Adipocyte (in vitro differentiated cells): ENCODE measurements at regions not wholly inside any gene's neighbourhood (a gene's known extent, or its start where the extent isn't known, plus 50 kb on each side); places are given as distances from the start of the nearest gene placed in this dataset.
"Not testable (repeated sequence)": the region's sequence is repeated elsewhere in the genome, so short reads cannot be mapped to it uniquely, and the experiment has no call there.

Experiments
- DNase-seq: peaks from one replicate; pipeline ENCODE4 v3.0.0-alpha.2; 2015; ENCODE audit warnings: low read depth
- H3K27me3 ChIP-seq: replicated peaks from 2 replicates; pipeline ENCODE4 v1.7.0; 2013; ENCODE audit warnings: mild to moderate bottlenecking, low read length, moderate library complexity; ENCODE audit not compliant: control insufficient read depth, insufficient read depth
- H3K36me3 ChIP-seq: 2 replicates; pipeline ENCODE4 v1.7.0; 2013; ENCODE audit warnings: low read length, mild to moderate bottlenecking, moderate library complexity; ENCODE audit not compliant: control insufficient read depth, insufficient read depth, severe bottlenecking
- H3K4me1 ChIP-seq: 2 replicates; pipeline ENCODE4 v1.7.0; 2013; ENCODE audit warnings: mild to moderate bottlenecking, low read length, moderate library complexity; ENCODE audit not compliant: control insufficient read depth, insufficient read depth
- H3K4me3 ChIP-seq: 2 replicates; pipeline ENCODE4 v1.7.0; 2013; ENCODE audit warnings: mild to moderate bottlenecking, low read length, moderate library complexity
- H3K9ac ChIP-seq: 2 replicates; pipeline ENCODE4 v1.7.0; 2013; ENCODE audit warnings: mild to moderate bottlenecking, low read length, moderate library complexity
- H3K9me3 ChIP-seq: 2 replicates; pipeline ENCODE4 v1.7.0; 2013; ENCODE audit warnings: mild to moderate bottlenecking, low read length, moderate library complexity; ENCODE audit not compliant: control insufficient read depth

- H3K9me3 ChIP-seq, H3K4me1 ChIP-seq, H3K9ac ChIP-seq, H3K36me3 ChIP-seq, DNase-seq, H3K4me3 ChIP-seq, H3K27me3 ChIP-seq: not testable (repeated sequence)
Measured at GRCh38 chr5:28287021-28287420, 1248.6 kb upstream of the CDH9 start.

GRCh38 chr5:28286566-28286965 is 1248.2 kb upstream of the CDH9 start:
- H3K4me3 ChIP-seq: no peak overlapping the region

GRCh38 chr5:28284788-28285187 is 1246.4 kb upstream of the CDH9 start:
- Histone ChIP-seq H3K4me3 (no peak overlapping the region), H3K9me3 (no peaks in the 10 kb centered on the region), H3K27me3 (no peaks in the 10 kb centered on the region), H3K4me1 (no peaks in the 10 kb centered on the region), H3K36me3 (no peaks in the 10 kb centered on the region), H3K9ac (no peak overlapping the region)
- DNase-seq: peak; percentile 3

More at GRCh38 chr5:28286566-28286965, 1248.2 kb upstream of the CDH9 start:
- Histone ChIP-seq H3K9ac (no peak overlapping the region), H3K9me3 (no peaks in the 10 kb centered on the region), H3K27me3 (no peaks in the 10 kb centered on the region), H3K4me1 (no peaks in the 10 kb centered on the region), H3K36me3 (no peaks in the 10 kb centered on the region)
- no peak for DNase-seq

- DNase-seq: peak; percentile 70
- Histone ChIP-seq H3K36me3 (no peaks in the 10 kb centered on the region), H3K9me3 (no peaks in the 10 kb centered on the region), H3K9ac (no peak overlapping the region), H3K27me3 (no peaks in the 10 kb centered on the region), H3K4me3 (no peak overlapping the region), H3K4me1 (no peaks in the 10 kb centered on the region)
Measured at GRCh38 chr5:28281351-28281750, 1243.0 kb upstream of the CDH9 start.

- H3K4me1 ChIP-seq: no peaks in the 10 kb centered on the region
- H3K9ac ChIP-seq: no peak overlapping the region
- no peak overlapping the region for H3K4me3 ChIP-seq
- H3K27me3 ChIP-seq: no peaks in the 10 kb centered on the region
- DNase-seq: no peak
- no peaks in the 10 kb centered on the region for H3K36me3 ChIP-seq
- H3K9me3 ChIP-seq: no peaks in the 10 kb centered on the region
Measured at GRCh38 chr5:28275931-28276330, 1237.5 kb upstream of the CDH9 start.

- H3K9me3 ChIP-seq: no peaks in the 10 kb centered on the region
- DNase-seq: no peak
Measured at GRCh38 chr5:28269978-28270377, 1231.6 kb upstream of the CDH9 start.

GRCh38 chr5:28265877-28266276 is 1227.5 kb upstream of the CDH9 start:
- Histone ChIP-seq H3K27me3 (no peaks in the 10 kb centered on the region), H3K4me1 (no peaks in the 10 kb centered on the region), H3K4me3 (no peak overlapping the region), H3K9ac (no peak overlapping the region), H3K9me3 (no peaks in the 10 kb centered on the region), H3K36me3 (no peaks in the 10 kb centered on the region)
- DNase-seq: no peak

More at GRCh38 chr5:28269978-28270377, 1231.6 kb upstream of the CDH9 start:
- Histone ChIP-seq H3K36me3 (no peaks in the 10 kb centered on the region), H3K27me3 (no peaks in the 10 kb centered on the region), H3K4me3 (no peak overlapping the region), H3K9ac (no peak overlapping the region), H3K4me1 (no peaks in the 10 kb centered on the region)

GRCh38 chr5:28254846-28255245 is 1216.5 kb upstream of the CDH9 start:
- no peaks in the 10 kb centered on the region for H3K36me3 ChIP-seq
- H3K4me3 ChIP-seq: no peak overlapping the region
- H3K27me3 ChIP-seq: no peaks in the 10 kb centered on the region
- peaks cover 3% of the 10 kb centered on the region for H3K9me3 ChIP-seq
- H3K4me1 ChIP-seq: no peaks in the 10 kb centered on the region
- no peak for DNase-seq
- no peak overlapping the region for H3K9ac ChIP-seq

GRCh38 chr5:28253431-28253830 is 1215.0 kb upstream of the CDH9 start:
- Histone ChIP-seq H3K36me3 (no peaks in the 10 kb centered on the region), H3K4me1 (no peaks in the 10 kb centered on the region), H3K4me3 (no peak overlapping the region), H3K9me3 (peaks cover 3% of the 10 kb centered on the region), H3K9ac (no peak overlapping the region), H3K27me3 (no peaks in the 10 kb centered on the region)
- DNase-seq: no peak

GRCh38 chr5:28249771-28250415 is 1211.5 kb upstream of the CDH9 start:
- H3K36me3 ChIP-seq: no peaks in the 10 kb centered on the region
- DNase-seq: peak; percentile 1
- H3K27me3 ChIP-seq: no peaks in the 10 kb centered on the region
- H3K9me3 ChIP-seq: peaks cover 3% of the 10 kb centered on the region
- no peaks in the 10 kb centered on the region for H3K4me1 ChIP-seq
- H3K4me3 ChIP-seq: no peak overlapping the region
- H3K9ac ChIP-seq: no peak overlapping the region

GRCh38 chr5:28234356-28234968 is 1196.1 kb upstream of the CDH9 start:
- Histone ChIP-seq H3K27me3 (no peaks in the 10 kb centered on the region), H3K4me3 (no peak overlapping the region), H3K36me3 (no peaks in the 10 kb centered on the region), H3K9me3 (no peaks in the 10 kb centered on the region), H3K4me1 (no peaks in the 10 kb centered on the region), H3K9ac (no peak overlapping the region)
- no peak for DNase-seq

- no peaks in the 10 kb centered on the region for H3K4me1 ChIP-seq
- no peaks in the 10 kb centered on the region for H3K27me3 ChIP-seq
- H3K9ac ChIP-seq: no peak overlapping the region
- no peaks in the 10 kb centered on the region for H3K36me3 ChIP-seq
- no peak overlapping the region for H3K4me3 ChIP-seq
- no peaks in the 10 kb centered on the region for H3K9me3 ChIP-seq
- DNase-seq: peak; percentile 7
Measured at GRCh38 chr5:28226407-28226806, 1188.0 kb upstream of the CDH9 start.
